ENCODE measurements at regions not wholly inside any gene's neighbourhood (a gene's known extent, or its start where the extent isn't known, plus 50 kb on each side); places are given as distances from the start of the nearest gene placed in this dataset.

- TF ChIP-seq POLR2AphosphoS5 (IDR thresholded peaks at IDR 0.05; ENCODE audit: low read depth) (no peak), CTCF (IDR thresholded peaks at IDR 0.05; ENCODE audit: insufficient read depth, low read length) (no peak), GABPA (IDR thresholded peaks at IDR 0.05; ENCODE audit: low read depth) (no peak)
Observed at GRCh38 chr2:129464036-129464435, 515.4 kb upstream of the RAB6C start.

All from HL-60 (cell line).